IPS DF 19.7 (cell line): ENCODE measurements at regions not wholly inside any gene's neighbourhood (a gene's known extent, or its start where the extent isn't known, plus 50 kb on each side); places are given as distances from the start of the nearest gene placed in this dataset.
"Not testable (repeated sequence)": the region's sequence is repeated elsewhere in the genome, so short reads cannot be mapped to it uniquely, and the experiment has no call there.

ENCODE experiments used
- DNase-seq: peaks from one replicate; pipeline ENCODE4 v3.0.0-alpha.2; 2013; ENCODE audit warnings: low read depth, low spot score

GRCh38 chr18:66005831-66006588 is 255.2 kb downstream of the CDH7 start:
- no peak for DNase-seq

- DNase-seq = not testable (repeated sequence)
Observed at GRCh38 chr18:65998971-65999700, 248.3 kb downstream of the CDH7 start.

- no peak for DNase-seq
Observed at GRCh38 chr18:65995206-65995605, 244.4 kb downstream of the CDH7 start.

- no peak for DNase-seq
Observed at GRCh38 chr18:65994302-65994701, 243.5 kb downstream of the CDH7 start.

GRCh38 chr18:65990944-65991708 is 240.3 kb downstream of the CDH7 start:
- DNase-seq = no peak

- DNase-seq = no peak
Observed at GRCh38 chr18:65990174-65990690, 239.4 kb downstream of the CDH7 start.

- no peak for DNase-seq
Observed at GRCh38 chr18:65988972-65989371, 238.2 kb downstream of the CDH7 start.

GRCh38 chr18:65988386-65988785 is 237.6 kb downstream of the CDH7 start:
- DNase-seq = no peak

- DNase-seq = no peak
Observed at GRCh38 chr18:65983750-65984149, 232.9 kb downstream of the CDH7 start.

- no peak for DNase-seq
Observed at GRCh38 chr18:65975536-65975935, 224.7 kb downstream of the CDH7 start.

GRCh38 chr18:65974758-65975157 is 223.9 kb downstream of the CDH7 start:
- no peak for DNase-seq

GRCh38 chr18:65968239-65969004 is 217.6 kb downstream of the CDH7 start:
- no peak for DNase-seq

GRCh38 chr18:65955747-65956146 is 204.9 kb downstream of the CDH7 start:
- no peak for DNase-seq

GRCh38 chr18:65954372-65954771 is 203.6 kb downstream of the CDH7 start:
- no peak for DNase-seq

- no peak for DNase-seq
Observed at GRCh38 chr18:65946777-65947176, 196.0 kb downstream of the CDH7 start.

- DNase-seq = no peak
Observed at GRCh38 chr18:65943268-65943667, 192.5 kb downstream of the CDH7 start.

GRCh38 chr18:65942854-65943253 is 192.0 kb downstream of the CDH7 start:
- DNase-seq = no peak

- DNase-seq = no peak
Observed at GRCh38 chr18:65942104-65942503, 191.3 kb downstream of the CDH7 start.

GRCh38 chr18:65941482-65941881 is 190.7 kb downstream of the CDH7 start:
- no peak for DNase-seq
